HG03432 (cell line): ENCODE measurements at regions not wholly inside any gene's neighbourhood (a gene's known extent, or its start where the extent isn't known, plus 50 kb on each side); places are given as distances from the start of the nearest gene placed in this dataset.
"Not testable (repeated sequence)": the region's sequence is repeated elsewhere in the genome, so short reads cannot be mapped to it uniquely, and the experiment has no call there.

Experiments used
- ATAC-seq: cut with Tn5 transposase; IDR thresholded peaks from one replicate; pipeline ENCODE4 v1.9.1; 2021; ENCODE audit warnings: mild to moderate bottlenecking, moderate library complexity; ENCODE audit not compliant: unreplicated experiment

- not testable (repeated sequence) for ATAC-seq
These were observed 99.8 kb upstream of the GOLGA6L22 start for GRCh38 chr15:22358932-22359331.

GRCh38 chr15:22359587-22359986, 99.1 kb upstream of the GOLGA6L22 start:
- ATAC-seq = peak; percentile 66

- not testable (repeated sequence) for ATAC-seq
These were observed 98.0 kb upstream of the GOLGA6L22 start for GRCh38 chr15:22360696-22361095.

- not testable (repeated sequence) for ATAC-seq
These were observed 96.2 kb upstream of the GOLGA6L22 start for GRCh38 chr15:22362502-22362901.

- ATAC-seq = not testable (repeated sequence)
These were observed 87.4 kb upstream of the GOLGA6L22 start for GRCh38 chr15:22371246-22371834.

- ATAC-seq = not testable (repeated sequence)
These were observed 84.2 kb upstream of the GOLGA6L22 start for GRCh38 chr15:22374531-22374930.

GRCh38 chr15:22375829-22376228, 82.9 kb upstream of the GOLGA6L22 start:
- not testable (repeated sequence) for ATAC-seq

GRCh38 chr15:22377859-22378258, 80.8 kb upstream of the GOLGA6L22 start:
- not testable (repeated sequence) for ATAC-seq

GRCh38 chr15:22387691-22388090, 71.0 kb upstream of the GOLGA6L22 start:
- not testable (repeated sequence) for ATAC-seq

GRCh38 chr15:22388365-22388764, 70.3 kb upstream of the GOLGA6L22 start:
- not testable (repeated sequence) for ATAC-seq

GRCh38 chr15:22401207-22401606, 57.5 kb upstream of the GOLGA6L22 start:
- ATAC-seq = not testable (repeated sequence)

- ATAC-seq = not testable (repeated sequence)
These were observed 57.0 kb upstream of the GOLGA6L22 start for GRCh38 chr15:22401703-22402102.

GRCh38 chr15:22405765-22406164, 52.9 kb upstream of the GOLGA6L22 start:
- ATAC-seq = not testable (repeated sequence)
